Panc1 (cell line): ENCODE measurements at regions not wholly inside any gene's neighbourhood (a gene's known extent, or its start where the extent isn't known, plus 50 kb on each side); places are given as distances from the start of the nearest gene placed in this dataset.

ENCODE experiments used
- ATAC-seq: fragments of 200-7000 bp; cut with Tn5 transposase; 2 replicates; pipeline ENCODE4 v1.9.1; 2020; ENCODE audit warnings: mild to moderate bottlenecking, moderate library complexity
- BruUV-seq: library from RNA; stranded (reverse); fragments of 400-500 nt; replicated peaks from 2 replicates; lab custom pipeline; 2021; lab: Mats Ljungman, UMichigan
- CTCF ChIA-PET: fragments of 300-600 bp; sonication (Branson Sonifier 250); formaldehyde crosslinking; loops from one replicate; lab custom pipeline; 2022; ENCODE audit warnings: antibody characterized with exemption; lab: Charles Lee
- POLR2A ChIA-PET: fragments of 300-600 bp; sonication (Branson Sonifier 250); formaldehyde crosslinking; loops from one replicate; lab custom pipeline; 2022; ENCODE audit warnings: antibody characterized with exemption; lab: Charles Lee
- DNase-seq: peaks from one replicate; pipeline ENCODE4 v3.0.0-alpha.2; 2010; ENCODE audit warnings: low read depth, low spot score
- H3K27ac ChIP-seq: 2 replicates; pipeline ENCODE4 v1.5.1; 2011; ENCODE audit warnings: mild to moderate bottlenecking, low read length, inconsistent platforms
- H3K27me3 ChIP-seq: fragments of 200-500 bp; sonication (Bioruptor generic); 2 replicates; pipeline ENCODE4 v1.6.0; 2014; ENCODE audit warnings: low read length, inconsistent platforms; ENCODE audit not compliant: control insufficient read depth, insufficient read depth
- H3K36me3 ChIP-seq: fragments of 200-500 bp; sonication (Bioruptor generic); 2 replicates; pipeline ENCODE4 v1.5.1; 2014; ENCODE audit warnings: inconsistent platforms, mild to moderate bottlenecking, low read length, moderate library complexity; ENCODE audit not compliant: control insufficient read depth, insufficient read depth
- H3K4me1 ChIP-seq: 2 replicates; pipeline ENCODE4 v1.5.1; 2011; ENCODE audit warnings: inconsistent platforms, mild to moderate bottlenecking, low read length, moderate library complexity; ENCODE audit not compliant: control insufficient read depth, insufficient read depth
- H3K4me3 ChIP-seq, 2 experiments: 2 replicates each; pipeline ENCODE4 v1.5.1; 2011 to 2012; ENCODE audit warnings: low read depth in 2 of 2, low read length in 2 of 2, mild to moderate bottlenecking in 2 of 2, inconsistent platforms in 1 of 2, moderate library complexity in 1 of 2
- H3K9me3 ChIP-seq: fragments of 200-500 bp; sonication (Bioruptor generic); 2 replicates; pipeline ENCODE4 v1.5.1; 2014; ENCODE audit warnings: low read depth, mild to moderate bottlenecking, inconsistent platforms, low read length, moderate library complexity; ENCODE audit not compliant: control insufficient read depth, insufficient read depth
- CTCF ChIP-seq: fragments of 450-650 bp; IDR thresholded peaks from 2 replicates; pipeline ENCODE4 v1.5.1; 2017; ENCODE audit warnings: mild to moderate bottlenecking
- POLR2AphosphoS5 ChIP-seq: IDR thresholded peaks from 2 replicates; pipeline ENCODE4 v1.6.1; 2012; ENCODE audit warnings: mild to moderate bottlenecking, low read depth, low read length, moderate library complexity
- REST ChIP-seq, 2 experiments: IDR thresholded peaks; 2 replicates each; pipeline ENCODE4 v1.6.1; 2011 to 2012; ENCODE audit warnings: low read depth in 2 of 2, control low read depth in 1 of 2, low read length in 1 of 2, mild to moderate bottlenecking in 1 of 2, moderate library complexity in 1 of 2; ENCODE audit not compliant: insufficient read depth in 1 of 2
- SIN3A ChIP-seq: IDR thresholded peaks from 2 replicates; pipeline ENCODE4 v1.6.1; 2012; ENCODE audit warnings: low read depth, mild to moderate bottlenecking, low read length, moderate library complexity, borderline replicate concordance; ENCODE audit not compliant: insufficient read depth
- TCF7L2 ChIP-seq: IDR thresholded peaks from 2 replicates; pipeline ENCODE4 v1.6.1; 2011; ENCODE audit warnings: mild to moderate bottlenecking, low read depth, low read length, inconsistent platforms
- in situ Hi-C: cut with HindIII; loops from 2 replicates; pipeline ENCODE4 v1.10.0; 2016; ENCODE audit warnings: low sequenced_read_pairs, low pct_unique_long_range_greater_than_20kb
- intact Hi-C: fragments of 100-400 bp; cut with micrococcal nuclease; formaldehyde crosslinking; loops from one replicate; pipeline ENCODE4 v1.10.0; 2022; ENCODE audit not compliant: unreplicated experiment

- H3K27ac ChIP-seq: no peak overlapping the region
- CTCF ChIA-PET: no interaction called here
- ATAC-seq (no peak), DNase-seq (no peak)
- in situ Hi-C loops: no loop called here
- intact Hi-C loops: no loop called here
- TF ChIP-seq SIN3A (no peak), POLR2AphosphoS5 (no peak), TCF7L2 (no peak), CTCF (no peak), REST (IDR thresholded peaks at IDR 0.05; ENCODE audit: insufficient read depth in 1 of 2, low read depth in 2 of 2, low read length in 1 of 2) (no peak)
- no peaks in the 10 kb centered on the region for H3K9me3 ChIP-seq
- no TSS peak for BruUV-seq
- POLR2A ChIA-PET: no interaction called here
- no peaks in the 10 kb centered on the region for H3K4me1 ChIP-seq
- no peaks in the 10 kb centered on the region for H3K27me3 ChIP-seq
- no peak overlapping the region for H3K4me3 ChIP-seq
- H3K36me3 ChIP-seq: no peaks in the 10 kb centered on the region
Measured at GRCh38 chr4:38526412-38526811, 137.6 kb upstream of the KLF3 start.

GRCh38 chr4:38529189-38530115, 134.5 kb upstream of the KLF3 start:
- ATAC-seq (no peak), DNase-seq (no peak)
- intact Hi-C loops: no loop called here
- ChIA-PET CTCF (no interaction called here), POLR2A (no interaction called here)
- H3K4me3 ChIP-seq: no peak overlapping the region
- no peak for TF ChIP-seq TCF7L2
- no peak for TF ChIP-seq SIN3A
- in situ Hi-C loops: no loop called here
- no peak overlapping the region for H3K27ac ChIP-seq
- no peaks in the 10 kb centered on the region for H3K4me1 ChIP-seq
- H3K9me3 ChIP-seq: no peaks in the 10 kb centered on the region
- no TSS peak for BruUV-seq
- H3K27me3 ChIP-seq: no peaks in the 10 kb centered on the region
- H3K36me3 ChIP-seq: no peaks in the 10 kb centered on the region

- no TSS peak for BruUV-seq
- no peaks in the 10 kb centered on the region for H3K27me3 ChIP-seq
- ATAC-seq (no peak), DNase-seq (no peak)
- CTCF ChIA-PET: no interaction called here
- no peaks in the 10 kb centered on the region for H3K36me3 ChIP-seq
- no peaks in the 10 kb centered on the region for H3K4me1 ChIP-seq
- H3K9me3 ChIP-seq: no peaks in the 10 kb centered on the region
- no peak overlapping the region for H3K4me3 ChIP-seq
- POLR2A ChIA-PET: no interaction called here
- intact Hi-C loops (no loop called here), in situ Hi-C loops (no loop called here)
- H3K27ac ChIP-seq: no peak overlapping the region
- TF ChIP-seq REST (IDR thresholded peaks at IDR 0.05; ENCODE audit: insufficient read depth in 1 of 2, low read depth in 2 of 2, low read length in 1 of 2) (no peak), SIN3A (no peak), POLR2AphosphoS5 (no peak), TCF7L2 (no peak), CTCF (no peak)
Measured at GRCh38 chr4:38530486-38530885, 133.5 kb upstream of the KLF3 start.
